Nephron (organoid): ENCODE measurements at regions not wholly inside any gene's neighbourhood (a gene's known extent, or its start where the extent isn't known, plus 50 kb on each side); places are given as distances from the start of the nearest gene placed in this dataset.

Experiments used
- H3K27ac Mint-ChIP-seq, 3 experiments: 2 replicates each; pipeline ENCODE4 v1.8.0; 2020; ENCODE audit warnings: mixed read lengths in 3 of 3, mild to moderate bottlenecking in 2 of 3, moderate library complexity in 1 of 3
- H3K27me3 Mint-ChIP-seq: 2 replicates; pipeline ENCODE4 v1.8.0; 2021; ENCODE audit warnings: low read depth, mild to moderate bottlenecking, moderate library complexity, mixed read lengths
- H3K36me3 Mint-ChIP-seq: 2 replicates; pipeline ENCODE4 v1.8.0; 2020; ENCODE audit warnings: low read depth, mixed read lengths
- H3K4me1 Mint-ChIP-seq: 2 replicates; pipeline ENCODE4 v1.8.0; 2020; ENCODE audit warnings: mixed read lengths
- H3K4me3 Mint-ChIP-seq, 3 experiments: 2 replicates each; pipeline ENCODE4 v1.8.0; 2020; ENCODE audit warnings: mild to moderate bottlenecking in 3 of 3, mixed read lengths in 3 of 3, moderate library complexity in 2 of 3
- H3K9me3 Mint-ChIP-seq: 2 replicates; pipeline ENCODE4 v1.8.0; 2020; ENCODE audit warnings: mixed read lengths
- TF ChIP-seq, protein P1 (sequence below), 3 experiments: fragments of 200-600 bp; sonication (generic); IDR thresholded peaks; one replicate each; pipeline ENCODE4 v1.5.0; 2021; ENCODE audit warnings: antibody characterized with exemption in 3 of 3; ENCODE audit not compliant: unreplicated experiment in 3 of 3

DNA sequence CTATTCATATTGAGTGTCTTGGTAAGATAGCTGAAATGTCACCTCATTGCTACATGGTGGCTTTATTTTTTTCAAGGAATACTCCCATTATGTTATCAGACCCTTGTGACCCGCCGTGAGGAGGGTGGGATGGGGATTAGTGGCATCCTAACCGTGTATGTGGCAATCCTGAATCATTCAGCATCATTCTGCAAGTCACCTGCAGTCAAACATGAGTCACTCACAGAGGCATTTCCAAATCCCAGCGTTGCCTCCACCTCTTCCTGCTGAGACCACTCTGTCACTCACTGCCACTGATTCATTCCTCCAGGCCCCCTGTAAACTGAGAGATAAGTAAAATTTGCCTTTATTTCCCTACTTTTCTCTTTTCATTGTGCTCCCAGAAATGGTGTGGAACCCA is 307.4 kb upstream of the KLHL29 start:
- Mint-ChIP-seq H3K4me1 (peaks cover 5% of the 10 kb centered on the region), H3K27ac (no peak overlapping the region), H3K4me3 (no peak overlapping the region), H3K36me3 (no peaks in the 10 kb centered on the region), H3K27me3 (peaks cover 25% of the 10 kb centered on the region), H3K9me3 (peaks cover 14% of the 10 kb centered on the region)
- TF ChIP-seq, protein P1, sequence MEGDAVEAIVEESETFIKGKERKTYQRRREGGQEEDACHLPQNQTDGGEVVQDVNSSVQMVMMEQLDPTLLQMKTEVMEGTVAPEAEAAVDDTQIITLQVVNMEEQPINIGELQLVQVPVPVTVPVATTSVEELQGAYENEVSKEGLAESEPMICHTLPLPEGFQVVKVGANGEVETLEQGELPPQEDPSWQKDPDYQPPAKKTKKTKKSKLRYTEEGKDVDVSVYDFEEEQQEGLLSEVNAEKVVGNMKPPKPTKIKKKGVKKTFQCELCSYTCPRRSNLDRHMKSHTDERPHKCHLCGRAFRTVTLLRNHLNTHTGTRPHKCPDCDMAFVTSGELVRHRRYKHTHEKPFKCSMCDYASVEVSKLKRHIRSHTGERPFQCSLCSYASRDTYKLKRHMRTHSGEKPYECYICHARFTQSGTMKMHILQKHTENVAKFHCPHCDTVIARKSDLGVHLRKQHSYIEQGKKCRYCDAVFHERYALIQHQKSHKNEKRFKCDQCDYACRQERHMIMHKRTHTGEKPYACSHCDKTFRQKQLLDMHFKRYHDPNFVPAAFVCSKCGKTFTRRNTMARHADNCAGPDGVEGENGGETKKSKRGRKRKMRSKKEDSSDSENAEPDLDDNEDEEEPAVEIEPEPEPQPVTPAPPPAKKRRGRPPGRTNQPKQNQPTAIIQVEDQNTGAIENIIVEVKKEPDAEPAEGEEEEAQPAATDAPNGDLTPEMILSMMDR (IDR thresholded peaks at IDR 0.05; ENCODE audit: unreplicated experiment in 3 of 3) = no peak

DNA sequence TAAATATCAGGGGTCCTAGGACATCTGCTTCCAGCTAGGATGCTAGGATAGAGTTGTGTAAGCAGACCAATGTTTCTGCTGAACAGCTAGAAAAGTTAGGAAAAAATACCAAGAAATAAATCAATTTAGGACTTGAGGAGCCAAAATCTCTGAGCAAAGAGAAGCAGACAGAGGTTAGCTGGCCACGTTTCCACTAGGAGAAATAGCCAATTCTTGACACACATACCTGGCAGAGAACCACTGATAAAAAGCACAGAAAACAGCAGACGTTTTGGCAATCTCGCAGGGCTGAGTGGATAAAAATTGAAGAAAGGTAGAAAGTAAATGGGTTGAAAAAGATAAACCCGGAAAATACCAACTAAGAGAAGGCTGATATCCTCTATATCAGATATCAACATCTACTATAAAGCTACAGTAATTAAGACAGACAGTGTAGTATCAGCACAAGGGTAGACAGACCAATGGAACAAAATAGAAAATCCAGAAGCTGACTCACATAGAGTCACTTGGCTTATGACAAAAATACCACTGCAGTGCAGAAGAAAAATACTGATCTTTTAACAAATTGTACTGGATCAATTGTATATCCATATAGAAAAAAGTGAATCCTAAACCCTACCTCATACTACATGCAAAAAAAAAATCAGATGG is 306.1 kb upstream of the KLHL29 start:
- Mint-ChIP-seq H3K36me3 (no peaks in the 10 kb centered on the region), H3K27me3 (peaks cover 25% of the 10 kb centered on the region), H3K9me3 (peaks cover 21% of the 10 kb centered on the region), H3K4me1 (peaks cover 5% of the 10 kb centered on the region), H3K27ac (peak overlapping the region in 1 of 3 experiments; percentile 14), H3K4me3 (no peak overlapping the region)
- TF ChIP-seq, protein P1 (IDR thresholded peaks at IDR 0.05; ENCODE audit: unreplicated experiment in 3 of 3) = no peak

DNA sequence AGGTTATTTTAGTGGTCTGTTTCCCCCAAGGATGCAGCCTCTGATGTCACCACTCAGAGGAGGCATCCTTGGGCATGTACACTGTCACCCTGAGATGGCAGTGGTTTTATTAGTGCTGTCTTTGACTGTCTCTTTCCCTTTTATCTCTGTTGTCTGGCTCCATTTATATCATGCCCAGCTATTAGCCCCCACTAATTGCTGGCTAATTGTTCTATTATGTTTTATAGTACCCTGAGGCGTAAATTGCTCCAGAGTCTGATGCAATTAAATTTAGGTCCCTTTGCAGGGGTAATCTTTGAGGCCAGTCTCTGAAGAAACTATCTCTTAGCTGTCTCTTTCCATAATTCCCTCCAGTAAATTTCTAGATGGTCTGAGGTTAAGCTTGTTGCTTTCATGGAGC is 301.0 kb upstream of the KLHL29 start:
- Mint-ChIP-seq H3K4me1 (peaks cover 2% of the 10 kb centered on the region), H3K27me3 (peaks cover under 1% of the 10 kb centered on the region), H3K9me3 (peaks cover 25% of the 10 kb centered on the region), H3K27ac (no peak overlapping the region), H3K36me3 (no peaks in the 10 kb centered on the region), H3K4me3 (no peak overlapping the region)
- TF ChIP-seq, protein P1 (IDR thresholded peaks at IDR 0.05; ENCODE audit: unreplicated experiment in 3 of 3) = no peak

DNA sequence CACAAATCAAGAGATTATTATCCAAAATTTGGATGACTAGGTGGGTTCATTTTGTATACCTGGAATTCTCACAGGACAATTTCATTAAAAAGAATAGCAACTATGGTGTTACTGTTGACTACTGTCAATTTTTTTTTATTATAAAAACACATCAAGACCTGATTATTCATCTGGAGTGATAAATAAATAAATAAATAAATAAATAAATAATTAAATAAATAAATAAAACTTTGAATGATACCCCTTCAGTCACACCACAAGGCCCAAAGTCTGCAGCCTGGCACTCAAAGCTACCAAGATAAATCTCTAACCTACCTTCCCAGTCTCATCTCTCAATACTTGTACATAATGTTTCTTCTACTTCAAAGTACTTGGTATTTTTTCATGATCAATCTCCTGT is 294.0 kb upstream of the KLHL29 start:
- H3K4me1 Mint-ChIP-seq = no peaks in the 10 kb centered on the region
- TF ChIP-seq, protein P1 (IDR thresholded peaks at IDR 0.05; ENCODE audit: unreplicated experiment in 3 of 3) = no peak
- H3K4me3 Mint-ChIP-seq = no peak overlapping the region

DNA sequence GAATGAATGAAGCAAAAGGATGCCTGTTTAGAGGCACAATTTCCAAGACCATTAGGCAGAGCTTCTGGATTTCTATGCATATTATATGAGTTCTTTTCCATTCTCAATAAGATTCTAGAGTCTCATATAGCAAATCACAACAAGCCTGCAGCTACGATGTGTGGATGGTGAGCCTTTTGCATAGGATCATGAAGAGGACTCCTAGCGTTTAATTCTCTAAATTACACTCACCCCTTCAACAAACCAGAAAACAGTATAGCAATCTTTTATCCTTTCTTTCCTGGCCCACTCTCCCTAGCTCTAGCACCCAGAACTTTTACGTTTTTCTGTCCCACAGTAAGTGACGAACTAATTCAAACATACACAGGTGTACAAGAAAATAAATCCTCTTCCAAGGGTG is 293.1 kb upstream of the KLHL29 start:
- no peak overlapping the region for H3K4me3 Mint-ChIP-seq
- no peaks in the 10 kb centered on the region for H3K36me3 Mint-ChIP-seq
- peaks cover 12% of the 10 kb centered on the region for H3K9me3 Mint-ChIP-seq
- H3K27ac Mint-ChIP-seq = no peak overlapping the region
- TF ChIP-seq, protein P1 (IDR thresholded peaks at IDR 0.05; ENCODE audit: unreplicated experiment in 3 of 3) = no peak
- peaks cover 3% of the 10 kb centered on the region for H3K27me3 Mint-ChIP-seq
- H3K4me1 Mint-ChIP-seq = no peaks in the 10 kb centered on the region

More for the DNA sequence above, 294.0 kb upstream of the KLHL29 start:
- Mint-ChIP-seq H3K9me3 (peaks cover 12% of the 10 kb centered on the region), H3K27ac (no peak overlapping the region), H3K36me3 (no peaks in the 10 kb centered on the region), H3K27me3 (peaks cover 3% of the 10 kb centered on the region)

DNA sequence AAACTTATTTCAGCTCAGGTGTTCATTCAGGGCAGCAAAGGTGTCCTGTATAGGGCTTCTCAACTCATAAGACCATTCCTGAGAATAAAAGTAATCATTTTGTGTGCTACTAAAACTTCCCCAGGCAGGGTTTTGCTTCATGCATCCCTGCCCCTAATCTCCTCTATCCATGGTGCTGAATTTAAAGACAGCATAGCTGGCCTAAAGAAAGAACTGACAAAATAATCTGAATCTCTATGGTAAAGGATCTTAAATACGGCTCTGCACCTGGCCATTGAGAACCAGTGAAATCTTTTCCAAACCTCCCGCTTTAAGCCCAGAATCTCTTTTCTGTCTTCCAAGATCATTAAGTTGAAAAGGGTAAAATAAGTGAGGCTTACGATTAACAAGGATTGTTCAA is 292.1 kb upstream of the KLHL29 start:
- TF ChIP-seq, protein P1 (IDR thresholded peaks at IDR 0.05; ENCODE audit: unreplicated experiment in 3 of 3) = no peak
- Mint-ChIP-seq H3K27ac (no peak overlapping the region), H3K9me3 (peaks cover 8% of the 10 kb centered on the region), H3K4me1 (no peaks in the 10 kb centered on the region), H3K36me3 (no peaks in the 10 kb centered on the region), H3K27me3 (peaks cover 7% of the 10 kb centered on the region), H3K4me3 (no peak overlapping the region)
